Calu3 (cell line): ENCODE measurements at regions not wholly inside any gene's neighbourhood (a gene's known extent, or its start where the extent isn't known, plus 50 kb on each side); places are given as distances from the start of the nearest gene placed in this dataset.

Source experiments
- BruUV-seq: library from RNA; stranded (reverse); fragments of 400-500 nt; replicated peaks from 2 replicates; lab custom pipeline; 2021; lab: Mats Ljungman, UMichigan
- CTCF ChIA-PET: fragments of 300-600 bp; sonication (Branson Sonifier 250); formaldehyde crosslinking; loops from one replicate; lab custom pipeline; 2022; ENCODE audit warnings: antibody characterized with exemption; lab: Charles Lee
- DNase-seq: peaks from one replicate; pipeline ENCODE4 v3.0.0; 2022
- H3K27ac Mint-ChIP-seq: one replicate; pipeline ENCODE4 v1.8.0; 2022; ENCODE audit warnings: mixed read lengths; ENCODE audit not compliant: unreplicated experiment
- H3K27me3 Mint-ChIP-seq: one replicate; pipeline ENCODE4 v1.8.0; 2022; ENCODE audit warnings: mixed read lengths; ENCODE audit not compliant: unreplicated experiment
- H3K36me3 Mint-ChIP-seq: one replicate; pipeline ENCODE4 v1.8.0; 2022; ENCODE audit warnings: mild to moderate bottlenecking, moderate library complexity, mixed read lengths; ENCODE audit not compliant: insufficient read depth, unreplicated experiment
- H3K4me1 Mint-ChIP-seq: one replicate; pipeline ENCODE4 v1.8.0; 2022; ENCODE audit warnings: mild to moderate bottlenecking, low read depth, mixed read lengths; ENCODE audit not compliant: unreplicated experiment
- H3K4me3 Mint-ChIP-seq: one replicate; pipeline ENCODE4 v1.8.0; 2022; ENCODE audit warnings: mild to moderate bottlenecking, low read depth, moderate library complexity, mixed read lengths; ENCODE audit not compliant: unreplicated experiment
- H3K9me3 Mint-ChIP-seq: one replicate; pipeline ENCODE4 v1.8.0; 2022; ENCODE audit warnings: low read depth, mixed read lengths; ENCODE audit not compliant: unreplicated experiment
- intact Hi-C: fragments of 100-400 bp; cut with micrococcal nuclease; formaldehyde crosslinking; loops from one replicate; pipeline ENCODE4 v1.10.0; 2022; ENCODE audit not compliant: unreplicated experiment
- TF ChIP-seq, protein P1 (sequence below): fragments of 200-600 bp; IDR thresholded peaks from one replicate; pipeline ENCODE4 v1.8.0; 2022; ENCODE audit warnings: antibody characterized with exemption; ENCODE audit not compliant: unreplicated experiment

DNA sequence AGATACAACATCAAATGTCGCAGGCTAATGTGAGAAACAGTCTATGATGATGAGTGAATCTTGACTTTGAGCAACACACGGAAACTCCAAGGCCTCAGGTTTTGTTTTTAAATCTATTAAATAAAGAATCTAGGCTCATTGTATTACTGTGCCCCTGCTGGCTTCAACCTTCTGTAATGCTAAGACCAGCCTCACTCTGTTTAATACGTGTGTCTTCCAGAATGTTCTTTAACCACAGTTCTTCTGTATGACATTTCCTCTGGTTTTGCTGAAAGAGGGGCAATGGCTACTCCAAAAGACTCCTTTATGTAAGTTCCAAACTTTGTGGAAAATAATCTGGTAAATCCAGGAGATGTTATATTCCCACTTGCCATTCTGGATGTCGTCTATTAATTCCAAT lies 101.1 kb upstream of the TIAM1 start:
- no peak for DNase-seq
- TF ChIP-seq, protein P1, sequence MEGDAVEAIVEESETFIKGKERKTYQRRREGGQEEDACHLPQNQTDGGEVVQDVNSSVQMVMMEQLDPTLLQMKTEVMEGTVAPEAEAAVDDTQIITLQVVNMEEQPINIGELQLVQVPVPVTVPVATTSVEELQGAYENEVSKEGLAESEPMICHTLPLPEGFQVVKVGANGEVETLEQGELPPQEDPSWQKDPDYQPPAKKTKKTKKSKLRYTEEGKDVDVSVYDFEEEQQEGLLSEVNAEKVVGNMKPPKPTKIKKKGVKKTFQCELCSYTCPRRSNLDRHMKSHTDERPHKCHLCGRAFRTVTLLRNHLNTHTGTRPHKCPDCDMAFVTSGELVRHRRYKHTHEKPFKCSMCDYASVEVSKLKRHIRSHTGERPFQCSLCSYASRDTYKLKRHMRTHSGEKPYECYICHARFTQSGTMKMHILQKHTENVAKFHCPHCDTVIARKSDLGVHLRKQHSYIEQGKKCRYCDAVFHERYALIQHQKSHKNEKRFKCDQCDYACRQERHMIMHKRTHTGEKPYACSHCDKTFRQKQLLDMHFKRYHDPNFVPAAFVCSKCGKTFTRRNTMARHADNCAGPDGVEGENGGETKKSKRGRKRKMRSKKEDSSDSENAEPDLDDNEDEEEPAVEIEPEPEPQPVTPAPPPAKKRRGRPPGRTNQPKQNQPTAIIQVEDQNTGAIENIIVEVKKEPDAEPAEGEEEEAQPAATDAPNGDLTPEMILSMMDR: no peak
- no peak overlapping the region for H3K4me3 Mint-ChIP-seq
- no TSS peak for BruUV-seq
- no peaks in the 10 kb centered on the region for H3K27me3 Mint-ChIP-seq
- H3K27ac Mint-ChIP-seq: no peak overlapping the region
- CTCF ChIA-PET: no interaction called here
- H3K36me3 Mint-ChIP-seq: no peaks in the 10 kb centered on the region
- H3K4me1 Mint-ChIP-seq: peaks cover 7% of the 10 kb centered on the region
- no peaks in the 10 kb centered on the region for H3K9me3 Mint-ChIP-seq
- intact Hi-C loops: no loop called here

DNA sequence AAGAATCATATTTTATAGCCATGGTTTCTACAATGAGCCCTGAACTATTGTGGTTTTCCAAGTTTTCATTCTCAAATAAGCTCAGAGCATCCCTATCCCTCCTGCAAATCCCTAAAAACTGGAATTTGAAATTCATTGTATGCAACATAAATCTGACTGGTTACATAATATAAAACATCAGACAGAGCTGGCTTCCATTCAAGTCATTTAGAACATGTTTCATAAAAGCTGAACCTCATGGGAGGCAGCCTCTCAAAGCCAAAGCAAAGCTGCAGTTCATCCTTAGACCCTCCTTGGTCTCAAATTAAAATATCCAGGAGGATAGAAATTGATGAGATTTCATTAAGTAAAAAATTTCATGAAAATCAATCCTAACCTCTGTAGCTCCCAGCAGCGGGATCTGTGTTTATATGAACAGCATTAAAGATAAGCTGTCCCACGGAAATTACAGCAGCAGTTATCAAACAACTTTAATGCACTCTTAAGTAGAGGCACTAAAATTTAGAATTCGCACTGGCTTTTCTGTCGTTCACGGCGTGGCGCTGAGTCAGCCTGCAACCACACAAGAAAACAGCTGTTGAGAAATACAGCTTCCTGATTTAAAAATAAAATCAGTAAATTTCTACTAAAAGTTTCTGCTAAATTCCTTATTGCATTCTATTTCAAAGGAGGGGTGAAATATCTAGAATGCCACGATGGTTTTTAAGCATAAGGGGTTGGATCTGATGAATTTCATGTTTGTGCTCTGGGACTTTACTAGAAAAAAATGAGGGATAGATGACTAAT lies 99.9 kb upstream of the TIAM1 start:
- Mint-ChIP-seq H3K9me3 (no peaks in the 10 kb centered on the region), H3K36me3 (no peaks in the 10 kb centered on the region), H3K4me3 (no peak overlapping the region), H3K27ac (no peak overlapping the region), H3K4me1 (peaks cover 7% of the 10 kb centered on the region), H3K27me3 (no peaks in the 10 kb centered on the region)
- intact Hi-C loops: no loop called here
- no TSS peak for BruUV-seq
- DNase-seq: no peak
- TF ChIP-seq, protein P1: no peak
- CTCF ChIA-PET: no interaction called here

DNA sequence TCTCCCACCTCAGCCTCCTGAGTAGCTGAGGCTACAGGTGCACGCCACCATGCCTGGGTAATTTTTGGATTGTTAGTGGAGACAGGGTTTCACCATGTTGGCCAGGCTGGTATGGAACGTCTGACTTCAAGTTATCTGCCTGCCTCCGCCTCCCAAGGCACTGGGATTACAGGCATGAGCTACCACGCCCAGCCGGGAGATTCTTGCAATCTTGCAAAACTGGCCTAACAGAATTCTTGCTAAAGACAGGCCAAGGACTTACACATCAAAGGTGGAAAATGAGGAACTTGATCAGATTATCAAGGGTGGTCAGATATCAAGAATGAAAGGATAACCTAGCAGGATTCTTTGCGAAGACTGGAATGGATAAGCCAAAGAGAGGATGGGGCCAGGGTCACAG lies 98.3 kb upstream of the TIAM1 start:
- Mint-ChIP-seq H3K4me1 (peaks cover 7% of the 10 kb centered on the region), H3K27me3 (no peaks in the 10 kb centered on the region), H3K27ac (no peak overlapping the region), H3K36me3 (no peaks in the 10 kb centered on the region), H3K4me3 (no peak overlapping the region), H3K9me3 (no peaks in the 10 kb centered on the region)
- CTCF ChIA-PET: no interaction called here
- DNase-seq: no peak
- BruUV-seq: no TSS peak
- TF ChIP-seq, protein P1: no peak
- intact Hi-C loops: no loop called here

DNA sequence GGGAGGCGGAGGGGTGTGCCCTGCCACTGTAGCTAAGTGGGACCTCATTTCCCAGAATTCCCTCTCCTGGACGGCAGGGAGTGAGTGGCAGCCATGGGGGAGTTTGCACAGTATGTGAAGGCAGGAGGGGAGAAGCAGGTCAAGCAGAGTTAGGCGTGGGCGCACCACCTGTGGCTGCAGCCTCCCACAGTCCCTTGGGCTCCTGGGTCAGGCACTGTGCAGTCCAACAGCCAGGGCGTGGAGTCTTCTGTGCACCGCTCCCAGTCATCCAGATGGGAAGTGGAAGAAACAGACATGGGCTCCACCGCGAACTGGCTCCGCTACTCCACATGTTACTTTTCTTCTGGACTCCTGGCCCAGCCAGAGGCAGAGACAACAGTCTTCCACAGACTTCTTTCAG lies 85.4 kb upstream of the TIAM1 start:
- TF ChIP-seq, protein P1: no peak
- no peak for DNase-seq
- no TSS peak for BruUV-seq
- CTCF ChIA-PET: no interaction called here
- intact Hi-C loops: no loop called here
- H3K4me3 Mint-ChIP-seq: no peak overlapping the region
- H3K9me3 Mint-ChIP-seq: no peaks in the 10 kb centered on the region
- H3K27ac Mint-ChIP-seq: no peak overlapping the region
- H3K4me1 Mint-ChIP-seq: no peaks in the 10 kb centered on the region
- H3K27me3 Mint-ChIP-seq: no peaks in the 10 kb centered on the region
- H3K36me3 Mint-ChIP-seq: no peaks in the 10 kb centered on the region
